KBM-7 (cell line): ENCODE measurements at regions not wholly inside any gene's neighbourhood (a gene's known extent, or its start where the extent isn't known, plus 50 kb on each side); places are given as distances from the start of the nearest gene placed in this dataset.
A peak's percentile ranks its signal among the peaks of the same experiment; 100 is the strongest.

Experiments
- DNase-seq: peaks from one replicate; pipeline ENCODE4 v3.0.0-alpha.2; 2015
- in situ Hi-C: fragments of 300-500 bp; cut with MboI; formaldehyde crosslinking; loops from 2 replicates; pipeline ENCODE4 v1.14.3; 2020; ENCODE audit warnings: low sequenced_read_pairs, low pct_unique_long_range_greater_than_20kb, mixed read lengths

DNA sequence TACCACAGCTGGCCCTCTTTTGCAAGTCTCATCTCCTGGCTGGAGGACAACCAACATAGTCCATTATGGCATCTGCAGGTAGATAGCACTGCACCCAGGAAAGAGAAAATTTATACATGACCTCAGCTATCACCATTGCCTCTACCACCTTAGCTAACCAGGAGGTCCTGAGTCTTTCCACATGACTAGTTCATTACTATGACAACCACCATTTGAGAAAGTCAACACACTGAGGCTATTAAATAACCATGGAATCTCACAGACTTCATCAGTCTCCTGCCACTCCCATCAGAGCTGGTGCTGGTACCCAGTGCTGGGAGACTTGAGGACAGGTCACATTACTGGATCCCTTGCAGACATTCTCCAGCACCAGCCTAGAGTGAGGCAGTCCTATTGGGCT, 285.9 kb downstream of the GBA3 start:
- in situ Hi-C loops: no loop called here
- no peak for DNase-seq

GRCh38 chr4:22970665-22971064, 277.9 kb downstream of the GBA3 start:
- no peak for DNase-seq
- in situ Hi-C loops: no loop called here

- in situ Hi-C loops: no loop called here
- DNase-seq: no peak
These were observed 276.7 kb downstream of the GBA3 start for GRCh38 chr4:22969287-22969896.

GRCh38 chr4:22962295-22962694, 269.6 kb downstream of the GBA3 start:
- in situ Hi-C loops: no loop called here

DNA sequence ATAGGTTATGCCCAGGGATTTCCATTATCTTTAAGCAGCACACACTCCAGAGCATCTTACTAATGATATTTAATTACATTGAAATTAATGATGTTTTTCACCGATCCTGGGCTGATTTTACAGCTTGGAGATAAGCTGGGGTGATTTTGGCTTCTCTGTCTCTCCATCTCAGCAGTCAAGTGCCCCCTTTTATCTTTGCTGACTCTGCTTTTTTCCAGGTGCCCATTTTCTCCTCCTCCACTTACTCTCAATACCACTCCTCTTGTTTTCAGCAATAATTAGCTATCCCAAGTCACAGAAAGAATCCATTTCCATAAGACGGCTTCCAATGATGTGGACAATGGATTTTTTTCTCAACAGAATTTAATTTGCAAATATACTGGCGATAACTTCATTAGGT, 266.7 kb downstream of the GBA3 start:
- no peak for DNase-seq
- in situ Hi-C loops: no loop called here

More at GRCh38 chr4:22962295-22962694, 269.6 kb downstream of the GBA3 start:
- DNase-seq: peak; percentile 28

DNA sequence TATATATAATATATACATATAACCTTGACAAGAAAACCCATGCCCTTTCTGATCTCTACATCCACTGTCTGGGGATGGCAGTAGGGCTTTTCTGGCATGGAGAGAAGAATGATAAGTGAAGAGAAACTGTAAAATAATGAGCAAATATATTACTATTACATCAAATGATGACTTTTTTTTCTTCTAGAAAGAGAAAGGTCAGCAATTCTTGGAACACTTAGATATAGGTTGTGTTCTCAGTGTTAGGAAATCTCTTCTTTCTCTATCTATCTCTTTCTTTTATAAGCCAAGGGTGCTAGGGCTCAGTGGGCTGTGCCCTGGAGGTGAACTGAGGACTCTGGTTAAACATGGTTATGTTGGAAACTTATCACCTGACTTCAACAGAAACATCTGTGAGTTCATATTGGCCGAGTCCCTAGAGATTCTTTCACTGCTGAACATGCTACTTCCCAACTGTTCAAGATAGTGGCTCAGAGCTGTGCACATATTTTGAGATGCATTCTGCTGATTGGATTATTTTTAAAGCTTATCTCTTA, 265.1 kb downstream of the GBA3 start:
- in situ Hi-C loops: no loop called here
- no peak for DNase-seq

GRCh38 chr4:22949161-22949855, 256.6 kb downstream of the GBA3 start:
- in situ Hi-C loops: no loop called here
- DNase-seq: no peak

DNA sequence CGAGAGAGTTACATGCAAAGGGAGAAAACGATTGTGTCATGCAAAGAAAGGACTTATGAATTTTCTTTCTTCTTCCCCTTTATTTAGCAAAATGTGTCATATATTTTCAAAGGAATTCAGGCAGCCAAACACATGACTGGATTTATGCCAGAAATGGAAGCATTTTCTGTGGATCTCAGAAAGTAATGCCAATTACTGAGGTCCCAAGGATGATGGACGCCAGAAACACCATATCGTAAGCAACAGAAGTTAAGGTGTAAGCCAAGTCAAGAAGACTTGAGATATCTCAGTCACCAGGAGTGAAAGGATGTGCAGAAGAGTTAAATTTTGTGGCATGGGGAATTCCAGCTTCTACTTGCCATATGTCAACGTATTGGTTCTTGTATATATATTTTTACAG, 255.1 kb downstream of the GBA3 start:
- in situ Hi-C loops: no loop called here
- no peak for DNase-seq

DNA sequence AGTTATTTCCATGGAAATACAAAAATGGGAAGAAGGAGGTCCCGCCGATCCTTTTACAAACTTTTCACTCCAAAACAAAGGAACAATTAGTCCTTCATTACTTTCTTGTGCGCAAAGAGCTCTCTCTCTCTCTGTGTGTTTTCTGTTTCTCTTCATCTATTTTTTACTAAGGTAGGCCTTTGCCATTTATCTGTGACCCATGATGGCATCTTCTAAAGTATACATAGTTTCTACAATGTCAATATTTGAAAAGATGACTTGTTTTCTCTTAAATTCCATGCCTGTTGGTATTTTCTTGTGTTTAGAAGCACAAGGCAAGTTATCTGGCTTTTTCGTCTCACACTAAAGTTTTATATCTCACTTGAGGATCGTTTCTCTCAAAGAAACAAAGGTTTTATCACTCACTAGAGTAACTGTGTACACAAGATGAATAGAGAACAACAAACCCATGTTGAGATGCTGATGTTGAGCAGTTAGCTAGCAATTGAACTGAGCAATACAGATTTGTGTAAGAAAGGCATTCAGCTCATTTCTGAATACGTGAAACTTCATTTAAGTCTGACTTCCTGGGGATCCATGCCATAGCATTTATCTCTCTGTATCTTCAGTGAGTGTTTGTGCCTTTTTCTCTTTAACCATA, 250.3 kb downstream of the GBA3 start:
- in situ Hi-C loops: no loop called here

DNA sequence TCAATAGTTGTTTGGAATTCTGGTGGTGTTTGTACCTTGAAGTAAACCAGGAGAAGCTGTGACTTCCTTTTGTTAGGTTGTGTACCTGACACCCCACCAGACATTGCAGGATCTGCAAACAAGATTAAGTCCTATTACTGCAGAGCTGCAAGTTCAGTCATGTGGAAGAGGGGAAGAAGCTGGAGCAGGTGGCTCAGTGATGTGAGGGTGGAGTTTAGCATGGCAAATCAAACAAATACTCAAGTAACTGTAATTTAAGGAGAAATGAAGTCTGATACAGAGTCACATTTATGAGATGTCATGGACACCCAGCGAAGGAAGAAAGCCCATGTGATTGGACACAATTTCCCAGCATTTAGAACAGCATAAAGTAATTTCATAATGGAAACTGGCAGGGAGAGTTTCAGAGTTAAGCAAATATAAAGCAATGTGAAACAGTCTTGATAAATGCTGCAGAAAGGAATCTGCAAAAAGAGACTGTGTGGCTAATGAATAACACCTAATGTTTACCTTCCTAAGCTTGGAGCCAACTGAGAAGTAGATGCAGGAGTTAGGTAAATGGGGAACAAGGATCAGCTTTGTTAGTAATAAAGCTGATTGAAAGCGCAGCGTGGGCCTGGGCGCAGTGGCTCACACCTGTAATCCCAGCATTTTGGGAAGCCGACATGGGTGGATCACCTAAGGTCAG, 249.1 kb downstream of the GBA3 start:
- no peak for DNase-seq
- in situ Hi-C loops: no loop called here

More for the DNA sequence above, 250.3 kb downstream of the GBA3 start:
- no peak for DNase-seq

DNA sequence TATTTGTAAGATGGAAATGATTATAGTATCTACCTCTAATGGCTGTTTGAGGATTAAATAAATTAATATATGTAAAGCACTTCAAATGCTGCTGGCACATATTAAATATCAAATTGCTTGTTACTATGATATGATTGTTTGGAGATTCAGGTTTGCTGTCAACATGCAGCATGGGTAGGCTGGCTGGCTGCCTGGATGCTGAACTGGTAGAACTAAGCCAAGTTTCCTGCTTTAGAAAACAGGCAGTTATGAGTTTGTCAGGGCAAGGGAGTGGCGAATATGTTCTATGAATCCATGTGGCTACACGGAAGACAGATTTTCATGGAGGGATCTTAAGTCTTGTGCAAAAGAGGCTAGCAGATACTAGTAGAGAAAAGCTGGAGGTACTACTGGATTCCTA, 239.6 kb downstream of the GBA3 start:
- in situ Hi-C loops: no loop called here

DNA sequence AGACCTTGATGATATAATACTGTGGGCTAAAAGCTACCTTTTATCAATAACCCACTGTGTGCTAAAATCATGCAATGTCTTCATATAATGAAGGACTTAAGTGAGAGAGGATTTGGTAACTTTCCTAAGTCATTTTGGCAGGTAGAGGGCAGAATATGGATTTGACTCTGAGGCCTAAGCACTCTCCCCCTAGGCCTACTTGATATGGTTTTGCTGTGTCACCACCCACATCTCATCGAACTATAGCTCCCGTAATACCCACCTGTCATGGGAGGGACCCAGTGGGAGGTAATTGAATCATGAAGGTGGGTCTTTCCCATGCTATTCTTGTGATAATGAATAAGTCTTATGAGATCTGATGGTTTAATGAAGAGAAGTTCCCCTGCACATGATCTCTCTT, 229.7 kb downstream of the GBA3 start:
- DNase-seq: no peak

More for the DNA sequence above, 239.6 kb downstream of the GBA3 start:
- no peak for DNase-seq

DNA sequence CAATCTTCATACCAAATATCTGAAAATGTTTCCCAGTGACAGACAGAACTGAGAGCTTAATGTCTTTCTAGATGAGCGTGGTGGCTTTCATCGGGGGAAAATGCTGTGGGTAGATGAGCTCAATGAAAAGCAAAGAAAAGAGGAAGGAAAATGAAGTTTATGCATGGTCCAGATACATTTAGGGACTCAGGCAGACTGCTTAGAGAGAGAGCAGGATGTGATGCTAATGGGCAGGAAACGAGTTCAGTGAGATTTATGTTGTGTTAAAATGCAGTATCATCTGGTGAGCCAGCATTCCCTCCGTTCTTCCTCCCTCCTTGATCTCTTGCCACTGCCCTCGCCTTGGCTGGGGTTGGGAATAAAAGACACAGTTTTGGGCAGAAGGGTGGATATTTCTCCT, 229.2 kb downstream of the GBA3 start:
- in situ Hi-C loops: no loop called here
- DNase-seq: peak; percentile 8

More for the DNA sequence above, 229.7 kb downstream of the GBA3 start:
- in situ Hi-C loops: no loop called here

GRCh38 chr4:22911285-22911684, 218.5 kb downstream of the GBA3 start:
- in situ Hi-C loops: no loop called here

GRCh38 chr4:22910200-22910599, 217.5 kb downstream of the GBA3 start:
- in situ Hi-C loops: no loop called here
- no peak for DNase-seq

More at GRCh38 chr4:22911285-22911684, 218.5 kb downstream of the GBA3 start:
- DNase-seq: no peak

DNA sequence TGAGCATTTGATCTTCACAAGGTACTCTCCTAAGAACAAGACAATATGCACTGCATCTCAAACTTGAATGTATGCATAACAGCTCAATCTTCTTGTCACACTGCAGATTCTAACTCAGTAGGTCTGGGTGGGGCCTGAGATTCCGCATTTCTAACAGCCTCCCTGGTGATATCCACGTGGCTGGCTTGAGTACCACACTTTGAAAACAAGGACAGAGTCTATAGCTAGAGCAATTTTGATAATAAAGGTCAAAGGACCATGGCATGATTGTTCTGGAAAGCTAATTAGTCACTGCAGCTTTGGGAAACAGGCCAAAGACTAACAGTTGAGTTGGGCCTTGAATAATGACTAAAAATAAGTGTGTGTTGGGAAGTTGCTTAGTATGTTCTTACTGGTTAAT, 213.3 kb downstream of the GBA3 start:
- no peak for DNase-seq
- in situ Hi-C loops: no loop called here

- no peak for DNase-seq
- in situ Hi-C loops: no loop called here
These were observed 211.2 kb downstream of the GBA3 start for GRCh38 chr4:22903913-22904312.

- in situ Hi-C loops: no loop called here
- DNase-seq: no peak
These were observed 208.9 kb downstream of the GBA3 start for GRCh38 chr4:22901631-22902030.

- in situ Hi-C loops: no loop called here
- DNase-seq: no peak
These were observed 208.1 kb downstream of the GBA3 start for GRCh38 chr4:22900876-22901275.
